Smooth muscle cell (in vitro differentiated cells): ENCODE measurements at regions not wholly inside any gene's neighbourhood (a gene's known extent, or its start where the extent isn't known, plus 50 kb on each side); places are given as distances from the start of the nearest gene placed in this dataset.

ENCODE experiments used
- DNase-seq: peaks from one replicate; lab custom pipeline; 2025; ENCODE audit not compliant: unreplicated experiment; lab: John Stamatoyannopoulos, UW
- H2AFZ ChIP-seq: fragments of 200-600 bp; sonication (generic); 2 replicates; pipeline ENCODE4 v1.6.0; 2016; ENCODE audit warnings: antibody characterized with exemption, low read depth, mild to moderate bottlenecking
- H3F3A ChIP-seq: fragments of 200-600 bp; sonication (generic); 2 replicates; pipeline ENCODE4 v1.6.0; 2017; ENCODE audit warnings: antibody characterized with exemption, low read depth
- H3K27ac ChIP-seq: fragments of 200-600 bp; sonication (generic); 2 replicates; pipeline ENCODE4 v1.5.1; 2016; ENCODE audit warnings: low read depth, mild to moderate bottlenecking
- H3K27me3 ChIP-seq: fragments of 200-600 bp; sonication (generic); 2 replicates; pipeline ENCODE4 v1.6.1; 2016; ENCODE audit warnings: low read depth, mild to moderate bottlenecking
- H3K36me3 ChIP-seq: fragments of 200-600 bp; sonication (generic); 2 replicates; pipeline ENCODE4 v1.5.1; 2016; ENCODE audit warnings: low read depth
- H3K4me1 ChIP-seq: fragments of 200-600 bp; sonication (generic); 2 replicates; pipeline ENCODE4 v1.5.1; 2016; ENCODE audit warnings: low read depth
- H3K4me2 ChIP-seq: fragments of 200-600 bp; sonication (generic); 2 replicates; pipeline ENCODE4 v1.6.0; 2016; ENCODE audit warnings: mild to moderate bottlenecking
- H3K4me3 ChIP-seq: fragments of 200-600 bp; sonication (generic); 2 replicates; pipeline ENCODE4 v1.5.1; 2016; ENCODE audit warnings: mild to moderate bottlenecking
- H3K79me2 ChIP-seq: fragments of 200-600 bp; sonication (generic); 2 replicates; pipeline ENCODE4 v1.6.0; 2016; ENCODE audit warnings: low read depth, mild to moderate bottlenecking
- H3K9ac ChIP-seq: fragments of 200-600 bp; sonication (generic); 2 replicates; pipeline ENCODE4 v1.6.0; 2016; ENCODE audit warnings: low read depth
- H3K9me3 ChIP-seq: fragments of 200-600 bp; sonication (generic); replicated peaks from 2 replicates; pipeline ENCODE4 v1.5.1; 2016; ENCODE audit warnings: low read depth
- H4K20me1 ChIP-seq: fragments of 200-600 bp; sonication (generic); 2 replicates; pipeline ENCODE4 v1.6.0; 2016; ENCODE audit warnings: low read depth
- WGBS: methylation state at CpG from one replicate; pipeline ENCODE4 v1.1.7; 2016; ENCODE audit warnings: low lambda C conversion rate; 5-methylcytosine and 5-hydroxymethylcytosine counted together
- TF ChIP-seq, protein P1 (sequence below): fragments of 200-600 bp; sonication (generic); IDR thresholded peaks from 2 replicates; pipeline ENCODE4 v1.5.1; 2017; ENCODE audit warnings: borderline replicate concordance, mild to moderate bottlenecking, antibody characterized with exemption; ENCODE audit not compliant: insufficient read depth, poor library complexity, severe bottlenecking

GRCh38 chr4:36675436-36675835 lies 394.0 kb downstream of the DTHD1 start:
- H3K4me3 ChIP-seq, result no peak overlapping the region

GRCh38 chr4:36676139-36677050 lies 395.0 kb downstream of the DTHD1 start:
- H3K4me2 ChIP-seq, result peak overlapping the region; percentile 30
- no peak overlapping the region for H3K4me3 ChIP-seq
- no peaks in the 10 kb centered on the region for H3F3A ChIP-seq
- H3K79me2 ChIP-seq, result no peaks in the 10 kb centered on the region
- H3K9me3 ChIP-seq, result no peaks in the 10 kb centered on the region
- no peak overlapping the region for H3K9ac ChIP-seq
- no peaks in the 10 kb centered on the region for H3K4me1 ChIP-seq
- no peaks in the 10 kb centered on the region for H3K27me3 ChIP-seq
- H3K36me3 ChIP-seq, result no peaks in the 10 kb centered on the region
- DNase-seq, result no peak
- no peaks in the 10 kb centered on the region for H4K20me1 ChIP-seq
- H3K27ac ChIP-seq, result peak overlapping the region; percentile 45
- 54% methylated on average over 5 of the region's 5 CpGs for WGBS
- no peak overlapping the region for H2AFZ ChIP-seq
- TF ChIP-seq, protein P1, sequence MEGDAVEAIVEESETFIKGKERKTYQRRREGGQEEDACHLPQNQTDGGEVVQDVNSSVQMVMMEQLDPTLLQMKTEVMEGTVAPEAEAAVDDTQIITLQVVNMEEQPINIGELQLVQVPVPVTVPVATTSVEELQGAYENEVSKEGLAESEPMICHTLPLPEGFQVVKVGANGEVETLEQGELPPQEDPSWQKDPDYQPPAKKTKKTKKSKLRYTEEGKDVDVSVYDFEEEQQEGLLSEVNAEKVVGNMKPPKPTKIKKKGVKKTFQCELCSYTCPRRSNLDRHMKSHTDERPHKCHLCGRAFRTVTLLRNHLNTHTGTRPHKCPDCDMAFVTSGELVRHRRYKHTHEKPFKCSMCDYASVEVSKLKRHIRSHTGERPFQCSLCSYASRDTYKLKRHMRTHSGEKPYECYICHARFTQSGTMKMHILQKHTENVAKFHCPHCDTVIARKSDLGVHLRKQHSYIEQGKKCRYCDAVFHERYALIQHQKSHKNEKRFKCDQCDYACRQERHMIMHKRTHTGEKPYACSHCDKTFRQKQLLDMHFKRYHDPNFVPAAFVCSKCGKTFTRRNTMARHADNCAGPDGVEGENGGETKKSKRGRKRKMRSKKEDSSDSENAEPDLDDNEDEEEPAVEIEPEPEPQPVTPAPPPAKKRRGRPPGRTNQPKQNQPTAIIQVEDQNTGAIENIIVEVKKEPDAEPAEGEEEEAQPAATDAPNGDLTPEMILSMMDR, result no peak

More at GRCh38 chr4:36675436-36675835, 394.0 kb downstream of the DTHD1 start:
- Histone ChIP-seq H3K9ac (no peak overlapping the region), H3F3A (no peaks in the 10 kb centered on the region), H2AFZ (no peak overlapping the region), H3K27ac (no peak overlapping the region), H3K36me3 (no peaks in the 10 kb centered on the region), H3K4me2 (no peak overlapping the region), H3K79me2 (no peaks in the 10 kb centered on the region), H3K9me3 (no peaks in the 10 kb centered on the region), H3K4me1 (no peaks in the 10 kb centered on the region), H3K27me3 (no peaks in the 10 kb centered on the region), H4K20me1 (no peaks in the 10 kb centered on the region)
- no peak for DNase-seq
- TF ChIP-seq, protein P1, result no peak
- 99% methylated on average over 2 of the region's 2 CpGs for WGBS

DNA sequence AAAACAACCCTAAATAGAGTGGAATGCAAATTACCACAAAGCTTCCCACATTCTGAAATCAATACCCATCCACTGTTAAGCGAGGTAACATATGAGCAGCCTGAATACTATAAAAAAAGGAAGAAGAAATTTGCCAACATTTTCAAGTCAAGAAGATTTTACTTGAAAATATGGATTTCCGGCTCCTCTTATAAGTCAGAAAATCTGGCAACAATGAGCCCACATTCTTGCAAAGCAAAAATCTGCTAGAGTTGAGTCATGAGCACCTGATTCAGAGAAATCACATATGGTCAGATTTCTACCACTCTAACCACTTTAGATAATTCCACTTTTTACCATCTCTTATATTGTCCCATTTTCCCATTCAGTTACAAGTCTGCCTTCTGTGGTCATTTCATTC lies 395.7 kb downstream of the DTHD1 start:
- Histone ChIP-seq H3K4me3 (no peak overlapping the region), H3K4me1 (no peaks in the 10 kb centered on the region), H3K79me2 (no peaks in the 10 kb centered on the region), H3K36me3 (no peaks in the 10 kb centered on the region), H3K4me2 (no peak overlapping the region), H4K20me1 (no peaks in the 10 kb centered on the region), H3K9ac (no peak overlapping the region), H3K27me3 (no peaks in the 10 kb centered on the region), H3K27ac (no peak overlapping the region), H3F3A (no peaks in the 10 kb centered on the region), H2AFZ (no peak overlapping the region), H3K9me3 (no peaks in the 10 kb centered on the region)
- TF ChIP-seq, protein P1, result no peak
- DNase-seq, result no peak
- WGBS, result 95% methylated on average over 2 of the region's 2 CpGs
